ENCODE measurements at regions not wholly inside any gene's neighbourhood (a gene's known extent, or its start where the extent isn't known, plus 50 kb on each side); places are given as distances from the start of the nearest gene placed in this dataset.

GRCh38 chr9:18314316-18314715 lies 159.6 kb upstream of the ADAMTSL1 start:
- no peak overlapping the region for H3K27ac ChIP-seq (ENCODE audit: insufficient read depth, low read length)
- H3K9me1 ChIP-seq (ENCODE audit: insufficient read depth, low read length), result no peaks in the 10 kb centered on the region
- H3K9ac ChIP-seq (ENCODE audit: low read depth, low read length), result no peak overlapping the region
- H3K4me3 ChIP-seq (ENCODE audit: insufficient read depth, low read depth, low read length), result no peak overlapping the region
- no peaks in the 10 kb centered on the region for H3K79me1 ChIP-seq (ENCODE audit: low read depth in 1 of 2, low read length in 2 of 2)
- no peak overlapping the region for H2BK15ac ChIP-seq (ENCODE audit: low read depth, low read length)
- H2BK20ac ChIP-seq (ENCODE audit: low read depth, low read length), result no peak overlapping the region
- intact Hi-C loops (cut with micrococcal nuclease), result no loop called here
- no TSS peak for BruUV-seq (replicated peaks)
- H2BK5ac ChIP-seq (ENCODE audit: low read depth, low read length, poor library complexity, severe bottlenecking), result no peak overlapping the region
- WGBS, 2 experiments (ENCODE audit: extremely low coverage in 2 of 2, insufficient read length in 1 of 2), result 97% methylated on average over 5 of the region's 14 CpGs; no CpG with 5 or more reads in 1 of the 2 experiments
- H2BK120ac ChIP-seq (ENCODE audit: low read depth, low read length), result no peak overlapping the region
- DNase-seq (peak; percentile 10), ATAC-seq (ENCODE audit: low read depth) (no peak)
- no peak overlapping the region for H3K18ac ChIP-seq (ENCODE audit: low read depth, low read length)
- H4K20me1 ChIP-seq (ENCODE audit: insufficient read depth, low read length), result no peaks in the 10 kb centered on the region
- peak overlapping the region; percentile 37 for H2AK9ac ChIP-seq (replicated peaks; ENCODE audit: low read depth, low read length, poor library complexity)
- ChIA-PET POLR2A (ENCODE audit: unreplicated experiment) (interaction anchor here (0.7 kb wide), 1 partner anchor 32 kb away, joined by 4 read pairs; no protein-coding TSS in a partner anchor), CTCF (no interaction called here)
- H4K8ac ChIP-seq (ENCODE audit: low read depth in 2 of 2, low read length in 2 of 2), result no peak overlapping the region
- H4K5ac ChIP-seq (ENCODE audit: low read depth, low read length), result no peak overlapping the region
- no peak overlapping the region for H4K91ac ChIP-seq (ENCODE audit: insufficient read depth, low read depth, low read length)
- TF ChIP-seq RFX5 (IDR thresholded peaks at IDR 0.05; ENCODE audit: low read depth, low read length), result no peak
- no peak for TF ChIP-seq CTCF (conservative IDR thresholded peaks at IDR 0.05; ENCODE audit: low read depth, low read length)
- TF ChIP-seq POLR2A (IDR thresholded peaks at IDR 0.05; ENCODE audit: low read depth, low read length), result no peak
- no peak for TF ChIP-seq RAD21 (IDR thresholded peaks at IDR 0.05; ENCODE audit: low read length)
- no peak for TF ChIP-seq RCOR1 (IDR thresholded peaks at IDR 0.05; ENCODE audit: insufficient replicate concordance, low read length)
- no peak for TF ChIP-seq MAFK (IDR thresholded peaks at IDR 0.05; ENCODE audit: low read depth, low read length)
- no peak for TF ChIP-seq CEBPB (IDR thresholded peaks at IDR 0.05; ENCODE audit: low read depth, low read length)
- no peak for TF ChIP-seq NFE2L2 (IDR thresholded peaks at IDR 0.05; ENCODE audit: low read depth, low read length)
- TF ChIP-seq ELK1 (IDR thresholded peaks at IDR 0.05; ENCODE audit: borderline replicate concordance, low read depth, low read length), result no peak
- no peak for TF ChIP-seq BHLHE40 (IDR thresholded peaks at IDR 0.05; ENCODE audit: low read depth, low read length)
- no peak for TF ChIP-seq MAZ (IDR thresholded peaks at IDR 0.05; ENCODE audit: borderline replicate concordance, low read depth, low read length)
- TF ChIP-seq USF2 (IDR thresholded peaks at IDR 0.05; ENCODE audit: low read depth, low read length), result no peak
- no peak for TF ChIP-seq CHD1 (IDR thresholded peaks at IDR 0.05; ENCODE audit: low read depth, low read length)
- no peak for TF ChIP-seq SMC3 (IDR thresholded peaks at IDR 0.05; ENCODE audit: low read depth, low read length)
- no peak for TF ChIP-seq FOS (IDR thresholded peaks at IDR 0.05; ENCODE audit: low read depth, low read length)
- TF ChIP-seq MXI1 (IDR thresholded peaks at IDR 0.05; ENCODE audit: borderline replicate concordance, low read depth, low read length), result no peak
- dilution Hi-C loops (cut with HindIII; ENCODE audit: low sequenced_read_pairs, unreplicated experiment), result no loop called here
- no peaks in the 10 kb centered on the region for H3K9me3 ChIP-seq (ENCODE audit: control insufficient read depth, insufficient read depth, low read length)
- H3K36me3 ChIP-seq (ENCODE audit: control insufficient read depth, insufficient read depth, low read length), result no peaks in the 10 kb centered on the region
- no peak overlapping the region for H3K4ac ChIP-seq (ENCODE audit: low read depth, low read length)
- H3K4me1 ChIP-seq (ENCODE audit: control insufficient read depth, insufficient read depth, low read length), result no peaks in the 10 kb centered on the region
- no peak overlapping the region for H2AK5ac ChIP-seq (ENCODE audit: low read depth, low read length)
- no peak overlapping the region for H3K56ac ChIP-seq (ENCODE audit: extremely low read depth, insufficient read depth, low read length)
- H3K14ac ChIP-seq (replicated peaks; ENCODE audit: low read depth, low read length), result no peak overlapping the region
- no peak overlapping the region for H3K23ac ChIP-seq (ENCODE audit: low read depth, low read length)
- in situ Hi-C loops (cut with MboI; ENCODE audit: low sequenced_read_pairs), result no loop called here
- H2AFZ ChIP-seq (replicated peaks; ENCODE audit: low read length, poor library complexity), result no peak overlapping the region
- H3K4me2 ChIP-seq (ENCODE audit: low read depth, low read length), result no peak overlapping the region
- no peaks in the 10 kb centered on the region; the same call in 1 of the 2 replicates for H3K27me3 ChIP-seq (ENCODE audit: control insufficient read depth, insufficient read depth, low read length)
